MG63 (cell line): ENCODE measurements at regions not wholly inside any gene's neighbourhood (a gene's known extent, or its start where the extent isn't known, plus 50 kb on each side); places are given as distances from the start of the nearest gene placed in this dataset.

Experiments
- DNase-seq: peaks from one replicate; pipeline ENCODE4 v3.0.0-alpha.2; 2020
- H3K27me3 ChIP-seq: fragments of 250-450 bp; sonication (Bioruptor Pico); 2 replicates; pipeline ENCODE4 v1.5.1; 2020; ENCODE audit warnings: mild to moderate bottlenecking, moderate library complexity
- H3K36me3 ChIP-seq: fragments of 250-450 bp; sonication (Bioruptor Pico); 2 replicates; pipeline ENCODE4 v1.5.1; 2020; ENCODE audit warnings: mild to moderate bottlenecking, moderate library complexity
- H3K4me3 ChIP-seq: fragments of 250-450 bp; sonication (Bioruptor Pico); 2 replicates; pipeline ENCODE4 v1.5.1; 2020; ENCODE audit warnings: mild to moderate bottlenecking, moderate library complexity
- H3K9me3 ChIP-seq: fragments of 250-450 bp; sonication (Bioruptor Pico); 2 replicates; pipeline ENCODE4 v1.5.1; 2020; ENCODE audit warnings: mild to moderate bottlenecking, moderate library complexity

DNA sequence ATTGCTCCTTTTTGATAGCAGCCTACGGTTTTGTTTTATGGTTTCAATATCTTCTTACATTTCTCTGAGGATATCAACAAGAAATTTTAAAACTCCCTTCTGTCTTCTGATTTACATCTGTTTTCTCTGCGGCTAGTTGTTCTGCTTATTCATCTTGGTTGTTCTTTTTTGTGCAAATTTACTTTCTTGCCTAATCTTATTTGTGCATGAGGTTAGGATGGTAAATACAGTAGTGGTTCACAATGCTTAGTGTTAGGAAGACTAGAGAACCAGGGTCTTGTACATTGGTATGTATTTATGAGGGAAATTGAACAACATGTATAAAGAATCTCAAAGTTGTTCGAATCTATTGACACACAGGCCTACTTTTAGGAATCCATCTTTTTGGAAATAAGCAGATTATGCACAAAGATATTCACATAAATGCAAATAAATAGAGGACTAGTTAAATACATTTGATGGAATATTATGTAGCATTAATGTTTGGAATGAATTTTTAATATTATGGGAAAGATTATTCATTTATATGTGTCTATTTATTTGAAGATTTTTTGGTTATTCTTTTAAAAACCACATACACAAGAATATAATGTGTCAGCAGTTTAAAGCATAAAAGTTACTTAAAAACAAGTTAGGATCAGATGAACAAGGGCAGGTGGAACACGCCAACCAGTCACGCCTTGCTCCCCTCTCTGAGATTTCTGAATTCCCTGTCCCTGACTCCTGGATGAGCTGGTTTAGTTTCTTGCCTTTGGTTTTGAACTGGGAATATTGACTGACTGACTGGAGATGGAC, 51.4 kb upstream of the RFC3 start:
- Histone ChIP-seq H3K27me3 (no peaks in the 10 kb centered on the region), H3K36me3 (no peaks in the 10 kb centered on the region), H3K4me3 (no peak overlapping the region), H3K9me3 (no peaks in the 10 kb centered on the region)
- no peak for DNase-seq

DNA sequence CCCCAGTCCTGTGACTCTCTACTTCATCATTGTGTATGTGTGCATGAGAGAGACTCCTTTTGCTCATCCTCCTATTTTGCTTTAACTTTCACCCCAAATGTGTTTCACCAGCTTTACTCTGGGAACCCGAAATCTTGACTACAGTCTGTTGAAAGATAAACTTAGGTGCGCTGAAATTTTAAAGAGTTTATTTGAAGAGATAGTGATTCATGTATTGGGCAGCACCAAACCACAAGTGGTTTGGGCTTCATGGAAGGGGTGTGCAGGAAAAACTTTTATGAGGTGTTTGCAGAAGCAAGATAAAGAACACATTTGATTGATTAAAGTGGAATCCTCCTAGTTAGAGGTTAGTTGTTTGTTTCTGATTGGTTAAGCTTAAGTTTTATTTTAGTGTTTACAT, 50.8 kb upstream of the RFC3 start:
- no peaks in the 10 kb centered on the region for H3K36me3 ChIP-seq
- DNase-seq = no peak
- H3K9me3 ChIP-seq = no peaks in the 10 kb centered on the region
- no peaks in the 10 kb centered on the region for H3K27me3 ChIP-seq
- H3K4me3 ChIP-seq = no peak overlapping the region
